Left ventricle myocardium superior (tissue), 1 donor: ENCODE measurements at regions not wholly inside any gene's neighbourhood (a gene's known extent, or its start where the extent isn't known, plus 50 kb on each side); places are given as distances from the start of the nearest gene placed in this dataset.

Experiments used
- ATAC-seq: fragments of 200-7000 bp; cut with Tn5 transposase; one replicate; pipeline ENCODE4 v1.9.1; 2020; ENCODE audit warnings: mild to moderate bottlenecking, moderate library complexity
- DNase-seq: peaks from one replicate; pipeline ENCODE4 v3.0.0-alpha.2; 2020
- intact Hi-C: fragments of 100-400 bp; cut with micrococcal nuclease; formaldehyde crosslinking; loops from one replicate; pipeline ENCODE4 v1.11.0; 2022
- donor health status: DM: no; HTN: yes; CAD: no; lungs with severe emphysema.

DNA sequence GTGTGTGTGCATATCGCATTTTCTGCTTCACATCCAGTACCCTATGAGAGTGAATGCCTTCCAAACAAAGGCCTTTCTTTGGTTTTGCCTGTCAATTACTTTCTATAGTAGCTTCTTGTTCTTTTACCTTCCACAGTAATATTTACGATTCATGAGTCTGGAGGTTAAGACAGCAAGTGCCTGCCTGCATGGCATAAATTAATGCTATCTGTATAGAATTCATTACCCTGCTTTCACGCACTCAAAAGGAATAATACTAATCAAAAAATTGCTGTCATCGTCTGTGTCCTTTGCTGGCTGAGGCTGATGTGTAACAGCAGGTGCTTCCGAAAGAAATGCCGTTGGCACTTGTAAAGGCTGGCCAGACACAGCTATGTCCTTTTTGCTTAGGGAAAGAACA lies 1304.4 kb upstream of the CDH6 start:
- intact Hi-C loops = no loop called here
- ATAC-seq = no peak
- no peak for DNase-seq

DNA sequence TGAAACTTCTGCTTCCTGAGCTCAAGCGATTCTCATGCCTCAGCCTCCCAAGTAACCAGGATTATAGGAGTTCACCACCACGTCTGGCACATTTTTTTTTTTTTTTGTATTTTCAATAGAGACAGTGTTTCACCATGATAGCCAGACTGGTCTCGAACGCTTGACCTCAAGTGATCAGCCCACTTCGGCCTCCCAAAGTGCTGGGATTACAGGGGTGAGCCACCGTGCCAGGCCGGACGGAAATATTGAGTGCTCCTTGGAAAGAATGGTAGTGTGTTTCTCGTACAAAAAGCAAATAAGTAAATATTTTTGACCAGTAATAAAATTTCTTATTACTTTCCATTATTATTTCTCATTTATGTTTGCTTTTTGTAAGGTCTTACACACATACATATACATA lies 1307.9 kb upstream of the CDH6 start:
- intact Hi-C loops = no loop called here
- no peak for ATAC-seq
- no peak for DNase-seq

DNA sequence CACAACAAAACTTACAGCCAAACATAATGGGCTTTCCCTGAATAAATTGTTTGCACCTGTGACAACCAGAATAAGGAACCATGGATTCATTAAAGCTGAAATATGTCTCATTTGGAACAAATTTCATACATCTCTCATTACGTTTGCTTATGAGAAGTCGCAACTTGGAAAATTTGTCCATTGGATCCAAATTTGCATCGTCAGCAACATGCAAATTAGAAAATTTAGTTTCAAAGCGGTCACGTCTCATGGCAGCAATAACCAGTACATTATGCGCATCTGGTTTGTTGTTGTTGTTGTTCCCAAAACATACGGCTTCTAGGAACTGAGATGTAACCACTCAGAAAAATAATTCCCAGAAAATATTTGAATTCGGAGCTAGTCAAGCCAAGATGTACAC lies 1311.5 kb upstream of the CDH6 start:
- DNase-seq (no peak), ATAC-seq (no peak)
- intact Hi-C loops = no loop called here

DNA sequence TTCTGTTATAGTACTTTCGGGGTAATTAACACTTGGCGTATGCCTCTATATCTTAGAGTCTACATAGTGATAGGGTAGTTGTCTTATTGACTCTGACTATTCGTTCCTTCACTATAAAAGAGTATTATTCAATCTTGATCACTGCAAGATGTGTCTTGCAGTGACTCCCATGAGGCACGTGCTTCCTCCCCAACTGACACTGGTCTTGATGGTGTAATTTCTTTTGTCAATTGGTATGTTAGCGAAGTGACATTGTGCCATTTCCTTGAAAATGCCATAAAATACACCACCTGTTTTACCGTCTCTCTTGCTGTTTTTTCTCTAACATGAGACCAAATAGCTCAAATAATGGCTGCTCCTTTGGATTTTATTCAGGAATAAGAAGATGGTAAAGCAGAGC lies 1314.1 kb upstream of the CDH6 start:
- DNase-seq (no peak), ATAC-seq (no peak)
- intact Hi-C loops = no loop called here

DNA sequence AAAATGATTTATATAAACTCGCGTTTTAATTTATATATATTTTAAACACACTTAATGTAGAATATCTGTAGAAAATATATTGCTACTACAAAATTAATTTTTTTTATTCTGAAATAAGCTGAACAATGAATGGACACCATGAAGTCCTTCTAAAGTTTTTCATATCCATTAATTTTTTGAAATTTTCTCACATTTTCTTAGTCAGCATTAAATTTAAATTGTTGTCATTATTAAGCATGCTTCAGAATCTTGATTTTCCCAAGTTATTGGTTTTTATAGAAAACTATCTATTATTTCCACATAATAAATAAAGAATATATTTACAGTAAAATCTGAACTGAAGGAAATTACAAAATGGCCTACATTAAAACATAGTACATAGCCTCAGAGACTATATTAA lies 1314.9 kb upstream of the CDH6 start:
- DNase-seq (no peak), ATAC-seq (no peak)
- intact Hi-C loops = no loop called here

DNA sequence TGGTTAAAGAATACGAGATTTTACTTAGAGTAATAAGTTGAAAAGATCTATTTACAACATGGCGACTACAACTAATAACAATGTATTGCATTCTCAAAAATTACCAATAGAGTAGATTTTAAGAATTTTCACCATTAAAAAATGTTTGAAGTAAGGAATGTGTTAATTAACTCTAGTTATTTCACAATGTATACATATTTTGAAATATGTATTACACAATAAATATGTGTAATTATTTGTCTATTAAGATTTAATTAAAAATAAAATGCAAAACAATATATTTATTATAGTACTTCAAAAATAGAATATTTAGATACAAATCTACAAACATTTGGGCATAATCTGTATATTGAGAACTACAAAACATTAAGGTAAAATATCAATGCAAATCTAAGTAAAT lies 1326.3 kb upstream of the CDH6 start:
- intact Hi-C loops = no loop called here
- no peak for ATAC-seq

DNA sequence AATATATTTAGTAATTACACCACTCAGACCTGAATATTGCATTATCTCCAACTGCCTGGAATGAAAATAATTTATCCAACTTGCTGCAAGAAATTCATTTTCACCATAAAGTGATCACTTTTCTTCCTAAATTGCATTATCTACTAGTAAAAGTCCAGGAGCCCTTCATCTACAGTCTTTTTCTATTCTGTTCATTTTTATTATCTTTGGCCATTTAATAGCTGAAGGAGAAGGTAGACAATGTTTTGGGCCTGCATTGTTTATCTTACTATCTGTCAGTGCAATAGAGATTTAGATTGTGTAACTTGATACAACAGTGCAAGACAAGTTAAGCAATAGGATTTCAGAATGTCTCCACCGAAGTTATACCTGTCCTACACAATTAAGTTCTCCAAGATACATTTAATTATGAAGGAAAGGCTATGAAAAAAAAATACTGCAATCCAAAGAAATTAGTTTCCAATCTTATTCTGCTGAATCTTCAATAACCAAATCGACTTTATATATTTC lies 1339.7 kb upstream of the CDH6 start:
- DNase-seq (no peak), ATAC-seq (no peak)
- intact Hi-C loops = no loop called here

More for the DNA sequence above, 1326.3 kb upstream of the CDH6 start:
- no peak for DNase-seq

DNA sequence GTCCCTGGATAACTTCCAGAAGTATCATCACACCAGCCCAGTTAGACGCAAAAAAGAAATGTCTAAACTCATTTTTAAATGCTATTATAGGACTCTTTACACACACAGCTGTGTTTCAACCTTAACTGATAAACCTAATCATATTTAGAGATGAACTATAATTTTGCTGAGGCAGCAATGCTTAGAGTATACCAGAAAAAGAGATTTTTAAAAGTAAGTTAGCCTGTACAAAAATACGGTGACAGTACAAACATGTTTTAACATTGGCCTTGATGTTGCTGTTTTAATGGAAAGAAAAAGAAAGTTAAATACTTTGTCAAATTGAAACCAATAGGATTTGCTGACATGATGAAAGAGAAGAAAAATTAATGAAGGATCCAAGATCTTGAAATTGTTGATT lies 1341.2 kb upstream of the CDH6 start:
- no peak for ATAC-seq
- DNase-seq = no peak
- intact Hi-C loops = no loop called here

DNA sequence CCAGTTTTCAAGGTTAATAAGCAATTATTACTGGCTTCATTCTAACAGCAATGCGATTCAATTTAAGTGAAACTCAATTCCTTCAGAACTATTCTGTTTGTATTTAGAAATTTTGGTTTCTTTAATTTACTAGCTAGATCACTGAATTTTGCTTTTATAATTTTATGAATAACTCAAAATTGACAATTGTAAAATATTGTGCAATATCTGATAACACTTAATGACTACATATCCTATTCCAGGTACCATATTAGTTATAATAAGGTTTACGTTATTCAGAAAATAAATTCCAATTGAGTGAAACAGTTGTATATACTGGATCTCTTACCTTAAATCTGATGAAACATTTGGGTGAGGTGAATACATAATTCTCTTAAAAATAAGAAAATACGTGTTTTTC lies 1348.3 kb upstream of the CDH6 start:
- no peak for ATAC-seq
- no peak for DNase-seq
- intact Hi-C loops = no loop called here

DNA sequence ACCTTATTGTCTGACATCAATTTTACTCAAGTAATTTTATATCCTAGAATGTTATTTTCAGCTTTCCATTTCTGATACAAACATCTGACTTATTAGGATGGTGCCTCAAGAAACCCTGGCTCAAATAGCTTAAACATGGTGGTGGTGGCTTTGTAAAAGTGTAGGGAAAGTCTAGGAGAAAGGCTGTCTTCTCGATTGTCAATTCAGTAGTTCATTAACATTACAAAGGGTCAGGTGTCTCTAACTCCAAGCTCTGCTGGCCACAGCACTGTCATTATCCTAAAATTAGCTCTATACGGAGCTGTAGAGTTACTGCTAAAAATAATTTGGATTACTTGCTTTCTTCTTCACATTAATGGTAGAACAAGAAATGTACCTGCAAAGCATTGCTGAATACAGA lies 1360.1 kb upstream of the CDH6 start:
- intact Hi-C loops = no loop called here
- ATAC-seq (no peak), DNase-seq (no peak)

DNA sequence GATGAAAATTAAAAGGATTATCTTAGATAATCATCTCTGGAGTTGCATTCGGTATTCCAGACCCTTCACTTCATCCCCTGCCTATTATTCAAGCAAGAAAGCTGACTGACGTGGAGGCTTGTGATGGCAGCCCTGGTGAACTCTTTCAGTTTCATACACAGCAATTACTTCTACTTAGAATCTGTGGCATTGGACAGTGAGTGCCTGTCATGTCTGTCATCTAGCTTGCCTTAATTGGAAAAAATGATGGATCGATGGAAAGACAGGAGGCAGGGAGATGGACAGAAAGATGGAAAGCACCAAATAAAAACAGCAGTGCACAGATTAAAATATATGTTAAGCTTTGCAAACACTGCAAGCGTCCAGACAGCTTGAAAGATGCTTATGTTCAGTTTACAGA lies 1371.0 kb upstream of the CDH6 start:
- intact Hi-C loops = no loop called here
- no peak for ATAC-seq
- no peak for DNase-seq

DNA sequence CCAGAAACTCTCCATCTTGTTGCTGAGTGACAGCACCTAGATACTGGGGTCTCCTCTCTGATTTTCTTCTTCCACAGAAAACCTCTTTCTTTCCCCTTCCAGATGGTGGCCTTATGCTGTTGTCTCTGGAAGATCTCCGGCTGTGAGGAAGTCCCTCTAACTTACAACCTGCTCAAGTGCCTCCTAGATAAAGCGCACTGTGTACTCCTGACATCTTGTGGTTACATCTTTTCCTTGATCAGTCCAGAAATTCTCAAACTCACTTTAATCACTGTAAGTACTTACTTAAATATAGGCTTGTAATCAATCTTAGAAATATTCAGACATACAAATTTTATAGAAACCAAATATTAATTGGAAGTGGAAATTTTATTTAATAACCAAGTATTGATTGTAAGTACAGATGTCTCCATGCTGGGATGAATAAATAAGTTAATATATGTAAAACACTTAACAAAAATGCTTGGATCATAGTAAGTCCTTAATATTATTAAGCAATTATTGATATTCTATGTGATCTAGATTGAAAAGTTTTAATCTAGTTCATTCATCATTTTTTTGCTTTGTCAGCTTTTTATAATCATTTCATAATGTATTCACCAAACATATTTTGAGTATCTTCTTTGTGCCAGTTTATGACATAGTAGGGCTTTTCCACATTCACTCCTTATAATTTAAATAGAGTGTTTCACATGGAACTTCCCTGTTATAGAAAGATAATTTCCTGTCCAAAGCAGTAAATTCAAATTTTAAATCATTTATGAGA lies 1381.4 kb upstream of the CDH6 start:
- no peak for ATAC-seq
- intact Hi-C loops = no loop called here

DNA sequence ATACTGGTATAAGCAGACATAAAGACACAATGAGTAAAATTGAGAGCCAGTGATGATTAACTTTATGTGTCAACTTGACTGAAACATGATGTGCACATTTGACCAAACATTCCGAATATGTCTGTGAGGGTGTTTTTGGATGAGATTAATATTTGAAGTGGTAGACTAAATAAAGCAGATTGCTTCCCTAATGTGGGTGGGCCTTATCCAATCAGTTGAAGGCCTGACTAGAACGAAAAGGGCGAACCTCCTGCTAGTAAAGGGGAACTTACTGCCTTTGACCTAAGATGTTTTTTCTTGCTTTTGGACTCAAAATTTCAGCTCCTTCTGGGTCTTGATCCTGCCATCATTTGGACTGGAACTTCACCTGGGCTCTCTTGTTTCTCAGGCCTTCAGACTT lies 1387.7 kb upstream of the CDH6 start:
- DNase-seq (no peak), ATAC-seq (no peak)
- intact Hi-C loops = no loop called here

More for the DNA sequence above, 1381.4 kb upstream of the CDH6 start:
- no peak for DNase-seq

DNA sequence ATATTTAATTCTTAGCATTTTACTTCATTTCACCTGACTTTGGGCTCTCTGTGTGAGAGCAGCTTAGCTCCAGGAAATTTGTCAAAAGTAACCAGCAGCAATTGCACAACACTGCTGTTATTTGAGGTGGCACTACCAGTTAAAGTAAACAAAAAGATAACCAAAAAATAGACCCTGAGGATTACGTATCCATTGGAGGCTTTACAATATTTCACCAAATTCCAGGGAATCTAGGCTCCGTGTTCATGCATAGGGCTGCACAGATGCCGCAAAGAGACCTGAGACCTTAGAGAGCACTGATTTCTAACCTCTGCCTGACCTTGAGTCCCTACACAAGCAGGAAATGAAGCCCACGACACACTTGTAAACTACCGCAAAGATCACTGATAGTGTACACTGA lies 1392.7 kb upstream of the CDH6 start:
- ATAC-seq (no peak), DNase-seq (no peak)
- intact Hi-C loops = no loop called here

DNA sequence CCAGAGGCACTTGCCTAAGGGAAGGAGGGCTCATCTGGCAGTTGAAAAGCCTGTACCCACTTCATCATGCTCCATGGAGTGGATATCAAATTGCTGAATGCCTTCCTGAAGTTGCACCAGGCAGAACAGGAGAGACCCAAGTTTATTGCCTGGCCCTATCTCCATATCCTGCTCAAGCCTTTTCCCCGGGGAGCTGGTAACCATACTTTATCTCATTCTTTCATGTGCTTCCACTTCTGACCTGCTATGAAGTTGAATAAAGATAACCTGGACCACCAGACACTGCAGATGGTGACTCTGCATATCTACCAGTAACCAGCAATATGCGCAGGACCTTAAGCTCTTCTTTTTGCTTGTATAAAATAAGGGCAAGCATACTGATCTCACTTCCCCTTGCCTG lies 1397.5 kb upstream of the CDH6 start:
- ATAC-seq = no peak
- intact Hi-C loops = no loop called here
- no peak for DNase-seq

DNA sequence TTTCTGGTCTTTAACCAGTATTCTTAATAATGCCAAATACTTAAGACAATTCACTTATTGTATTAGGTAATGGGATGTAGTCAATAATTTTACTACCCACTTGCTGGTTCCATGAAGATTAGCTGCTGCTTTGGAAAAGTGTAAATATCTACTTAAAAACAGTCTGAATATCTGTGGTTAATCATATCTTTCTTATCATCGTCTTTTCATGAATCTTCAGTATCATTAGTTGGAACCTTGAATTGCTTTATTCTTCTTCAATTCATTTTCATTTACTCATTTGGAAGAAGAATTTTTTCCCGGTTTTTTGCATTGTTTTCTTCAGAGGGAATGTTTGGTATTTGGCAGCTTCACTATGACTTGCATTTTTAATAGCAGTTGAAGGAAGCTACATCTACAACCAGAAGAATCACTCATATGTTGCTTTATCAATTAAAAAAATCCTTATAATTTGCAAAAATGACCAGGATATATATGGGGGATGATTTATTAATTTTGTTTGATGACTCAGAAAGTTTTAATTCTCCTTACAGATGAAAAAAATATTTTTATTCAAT lies 1398.3 kb upstream of the CDH6 start:
- intact Hi-C loops = no loop called here
- no peak for ATAC-seq
- no peak for DNase-seq

DNA sequence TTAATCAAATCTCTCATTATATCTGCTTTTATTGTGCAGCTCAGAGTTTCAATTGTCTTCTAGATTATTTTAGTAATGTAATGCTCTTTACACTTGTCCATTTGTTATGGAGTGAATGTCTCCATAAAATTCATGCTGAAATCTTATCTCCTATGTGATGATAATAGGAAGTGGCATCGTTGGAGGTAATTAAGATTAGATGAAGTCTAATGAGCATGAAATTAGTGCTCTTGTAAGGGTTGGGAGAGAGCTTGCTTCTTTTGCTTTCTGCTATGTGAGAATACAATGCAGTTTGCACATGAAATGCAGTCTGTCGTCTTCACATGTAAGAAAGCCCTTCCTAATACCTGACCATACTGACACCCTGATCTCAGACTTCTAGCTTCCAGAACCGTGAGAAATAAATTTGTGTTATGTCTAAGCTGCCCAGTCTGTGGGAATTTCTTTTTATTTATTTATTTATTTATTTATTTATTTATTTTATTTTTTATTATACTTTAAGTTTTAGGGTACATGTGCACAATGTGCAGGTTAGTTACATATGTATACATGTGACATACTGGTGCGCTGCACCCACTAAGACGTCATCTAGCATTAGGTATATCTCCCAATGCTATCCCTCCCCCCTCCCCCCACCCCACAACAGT lies 1399.2 kb upstream of the CDH6 start:
- ATAC-seq (no peak), DNase-seq (no peak)
- intact Hi-C loops = no loop called here

DNA sequence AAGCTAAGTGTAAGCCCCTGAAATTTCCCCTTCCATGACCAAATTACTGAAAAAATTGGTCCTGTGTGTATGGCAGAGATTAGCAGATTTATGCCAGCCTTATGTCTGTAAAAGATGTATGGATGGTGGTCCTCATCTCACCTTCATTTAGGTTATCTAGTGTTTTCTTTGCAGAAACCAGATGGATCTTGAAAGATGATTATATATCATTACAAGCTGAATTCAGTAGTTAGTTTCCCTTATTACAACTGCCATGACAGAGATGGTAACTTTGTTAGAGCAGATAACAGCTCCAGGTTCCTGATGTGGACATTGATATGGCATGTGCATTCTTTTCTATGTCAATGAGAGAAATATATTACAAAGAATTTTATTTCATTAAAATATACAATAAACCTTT lies 1403.2 kb upstream of the CDH6 start:
- DNase-seq (no peak), ATAC-seq (no peak)
- intact Hi-C loops = no loop called here

DNA sequence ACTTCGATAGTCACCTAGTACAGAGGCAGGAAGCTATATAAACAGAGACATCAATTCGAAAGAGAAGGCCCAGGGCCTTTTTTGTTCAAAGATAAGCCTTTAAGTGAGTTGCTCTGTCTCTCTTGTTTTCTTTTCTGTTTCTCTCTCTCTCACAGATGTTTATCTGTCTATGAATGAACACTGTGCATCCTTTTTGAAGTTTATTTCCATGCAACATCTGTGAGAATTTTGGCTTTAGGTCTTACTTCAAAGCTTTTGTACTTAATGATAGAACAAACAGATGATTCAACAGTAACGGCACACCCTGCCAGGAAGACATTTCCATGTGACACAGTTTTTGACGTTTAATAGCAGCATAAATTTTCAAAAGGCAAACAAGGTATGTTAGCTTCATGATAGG lies 1413.1 kb upstream of the CDH6 start:
- no peak for ATAC-seq
- intact Hi-C loops = no loop called here
- DNase-seq = no peak

DNA sequence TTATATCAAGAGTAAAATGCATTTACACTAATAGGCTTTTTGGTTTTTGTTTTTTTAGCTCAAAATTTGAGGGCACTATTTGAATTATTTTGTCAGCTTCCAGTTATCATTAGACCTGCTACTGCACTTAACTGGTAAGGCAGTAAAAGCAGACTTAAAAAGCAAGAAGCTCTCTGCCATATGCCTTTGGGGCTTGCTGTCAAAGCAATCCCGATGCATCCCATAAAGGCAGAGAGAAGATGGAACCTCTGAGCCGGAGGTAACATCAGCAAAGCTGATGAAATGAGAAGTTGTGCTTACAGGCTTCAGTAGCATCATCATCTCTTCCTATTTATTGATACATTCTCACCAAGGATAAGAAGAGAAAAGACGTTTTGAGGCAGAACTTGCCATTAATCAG lies 1414.3 kb upstream of the CDH6 start:
- intact Hi-C loops = no loop called here
- ATAC-seq (no peak), DNase-seq (no peak)

DNA sequence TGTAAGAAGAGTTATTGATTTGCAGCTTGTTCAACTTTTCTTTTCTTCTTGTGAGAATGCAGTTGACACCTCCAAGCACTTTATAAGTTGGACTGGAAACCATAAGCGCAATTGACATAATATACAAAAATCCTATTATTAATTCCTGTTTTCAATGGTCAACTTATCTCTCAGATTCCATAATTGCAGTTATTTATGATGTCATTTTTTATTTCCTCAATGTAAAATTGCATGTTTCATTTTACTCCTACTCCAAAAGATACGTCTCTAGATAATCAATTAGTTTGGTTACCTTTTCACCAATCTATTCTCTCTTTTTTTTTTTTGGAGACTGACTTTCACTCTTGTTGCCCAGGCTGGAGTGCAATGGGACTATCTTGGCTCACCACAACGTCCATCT lies 1416.1 kb upstream of the CDH6 start:
- intact Hi-C loops = no loop called here
- DNase-seq (no peak), ATAC-seq (no peak)
